ENCODE measurements at regions not wholly inside any gene's neighbourhood (a gene's known extent, or its start where the extent isn't known, plus 50 kb on each side); places are given as distances from the start of the nearest gene placed in this dataset.

GRCh38 chr12:93050026-93050747 lies 121.1 kb upstream of the EEA1 start:
- TF ChIP-seq CTCF (IDR thresholded peaks at IDR 0.05; ENCODE audit: unreplicated experiment in 3 of 3), result no peak
- Mint-ChIP-seq H3K27ac (no peak overlapping the region), H3K36me3 (ENCODE audit: low read depth) (no peaks in the 10 kb centered on the region), H3K27me3 (ENCODE audit: low read depth) (peaks cover 4% of the 10 kb centered on the region), H3K4me1 (peaks cover 6% of the 10 kb centered on the region), H3K4me3 (no peak overlapping the region), H3K9me3 (peaks cover 3% of the 10 kb centered on the region)

- H3K4me1 Mint-ChIP-seq, result peaks cover 6% of the 10 kb centered on the region
- H3K9me3 Mint-ChIP-seq, result peaks cover 3% of the 10 kb centered on the region
- peaks cover 2% of the 10 kb centered on the region for H3K27me3 Mint-ChIP-seq (ENCODE audit: low read depth)
- H3K4me3 Mint-ChIP-seq, result no peak overlapping the region
- no peak for TF ChIP-seq CTCF (IDR thresholded peaks at IDR 0.05; ENCODE audit: unreplicated experiment in 3 of 3)
- H3K36me3 Mint-ChIP-seq (ENCODE audit: low read depth), result no peaks in the 10 kb centered on the region
- H3K27ac Mint-ChIP-seq, result no peak overlapping the region
Observed at GRCh38 chr12:93050748-93051081, 121.6 kb upstream of the EEA1 start.

- no peak overlapping the region for H3K27ac Mint-ChIP-seq
- TF ChIP-seq CTCF (IDR thresholded peaks at IDR 0.05; ENCODE audit: unreplicated experiment in 3 of 3), result no peak
- no peaks in the 10 kb centered on the region for H3K9me3 Mint-ChIP-seq
- no peaks in the 10 kb centered on the region for H3K27me3 Mint-ChIP-seq (ENCODE audit: low read depth)
- H3K36me3 Mint-ChIP-seq (ENCODE audit: low read depth), result no peaks in the 10 kb centered on the region
- H3K4me1 Mint-ChIP-seq, result peaks cover 27% of the 10 kb centered on the region
- no peak overlapping the region for H3K4me3 Mint-ChIP-seq
Observed at GRCh38 chr12:93054021-93054420, 124.9 kb upstream of the EEA1 start.

- Mint-ChIP-seq H3K27ac (no peak overlapping the region), H3K36me3 (ENCODE audit: low read depth) (no peaks in the 10 kb centered on the region), H3K4me3 (no peak overlapping the region), H3K27me3 (ENCODE audit: low read depth) (peaks cover 3% of the 10 kb centered on the region), H3K9me3 (no peaks in the 10 kb centered on the region), H3K4me1 (peaks cover 35% of the 10 kb centered on the region)
- no peak for TF ChIP-seq CTCF (IDR thresholded peaks at IDR 0.05; ENCODE audit: unreplicated experiment in 3 of 3)
Observed at GRCh38 chr12:93055221-93055620, 126.1 kb upstream of the EEA1 start.

- H3K36me3 Mint-ChIP-seq (ENCODE audit: low read depth), result no peaks in the 10 kb centered on the region
- peaks cover 46% of the 10 kb centered on the region for H3K4me1 Mint-ChIP-seq
- H3K4me3 Mint-ChIP-seq, result no peak overlapping the region
- H3K27me3 Mint-ChIP-seq (ENCODE audit: low read depth), result peaks cover 3% of the 10 kb centered on the region
- no peak for TF ChIP-seq CTCF (IDR thresholded peaks at IDR 0.05; ENCODE audit: unreplicated experiment in 3 of 3)
- no peak overlapping the region for H3K27ac Mint-ChIP-seq
- no peaks in the 10 kb centered on the region for H3K9me3 Mint-ChIP-seq
Observed at GRCh38 chr12:93056971-93057535, 128.0 kb upstream of the EEA1 start.

GRCh38 chr12:93058280-93058679 lies 129.2 kb upstream of the EEA1 start:
- Mint-ChIP-seq H3K27ac (peak overlapping the region in 2 of 3 experiments; percentile 17 to 19), H3K36me3 (ENCODE audit: low read depth) (no peaks in the 10 kb centered on the region), H3K4me3 (peak overlapping the region in 1 of 3 experiments; percentile 7), H3K9me3 (no peaks in the 10 kb centered on the region), H3K27me3 (ENCODE audit: low read depth) (peaks cover 3% of the 10 kb centered on the region), H3K4me1 (peaks cover 46% of the 10 kb centered on the region)
- TF ChIP-seq CTCF (IDR thresholded peaks at IDR 0.05; ENCODE audit: unreplicated experiment in 3 of 3), result no peak

All from nephron (organoid).